GM10266 (cell line): ENCODE measurements at regions not wholly inside any gene's neighbourhood (a gene's known extent, or its start where the extent isn't known, plus 50 kb on each side); places are given as distances from the start of the nearest gene placed in this dataset.

Source experiments
- DNase-seq: peaks from one replicate; pipeline ENCODE4 v3.0.0; 2012; ENCODE audit errors: extremely low spot score
- CTCF ChIP-seq: IDR thresholded peaks from 2 replicates; pipeline ENCODE4 v1.5.1; 2012; ENCODE audit warnings: mild to moderate bottlenecking, low read depth; ENCODE audit not compliant: control insufficient read depth, insufficient read depth; ENCODE audit errors: missing control alignments

DNA sequence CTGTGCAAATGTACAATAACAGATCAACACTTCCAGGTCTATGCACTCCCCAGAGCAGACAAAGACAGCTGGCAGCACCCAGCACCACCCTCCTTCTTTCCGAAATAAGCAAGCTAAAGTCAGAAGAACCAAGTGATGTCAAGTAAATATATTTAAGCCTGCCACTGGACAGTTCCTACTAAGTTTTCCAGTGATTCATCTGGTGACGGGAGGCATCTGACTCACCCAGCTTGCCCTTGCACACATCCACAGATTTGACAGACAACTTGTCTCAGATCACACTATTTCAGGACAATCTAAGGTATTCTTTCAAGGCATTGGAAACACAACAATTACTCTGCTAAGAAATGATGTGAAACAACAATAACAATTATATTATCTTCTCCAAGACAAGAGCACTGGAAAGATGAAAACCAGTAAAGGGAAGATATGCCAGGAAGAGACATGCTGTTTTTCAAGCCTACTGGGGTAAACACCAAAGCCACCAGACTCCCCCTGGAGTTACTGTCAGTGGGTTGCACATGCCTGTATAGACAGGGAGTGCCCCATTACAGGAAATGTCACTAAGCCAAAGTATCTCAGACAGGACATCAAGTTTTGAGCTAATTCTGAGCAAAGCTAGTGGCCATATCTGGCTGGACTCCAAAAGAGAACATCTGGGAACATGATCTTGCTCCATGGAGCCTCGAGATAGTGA lies 287.9 kb upstream of the KLHL29 start:
- no peak for DNase-seq
- no peak for TF ChIP-seq CTCF

- DNase-seq: no peak
- no peak for TF ChIP-seq CTCF
Measured at GRCh38 chr2:23100406-23100805, 284.6 kb upstream of the KLHL29 start.

- DNase-seq: no peak
- no peak for TF ChIP-seq CTCF
Measured at GRCh38 chr2:23106242-23106785, 278.7 kb upstream of the KLHL29 start.

DNA sequence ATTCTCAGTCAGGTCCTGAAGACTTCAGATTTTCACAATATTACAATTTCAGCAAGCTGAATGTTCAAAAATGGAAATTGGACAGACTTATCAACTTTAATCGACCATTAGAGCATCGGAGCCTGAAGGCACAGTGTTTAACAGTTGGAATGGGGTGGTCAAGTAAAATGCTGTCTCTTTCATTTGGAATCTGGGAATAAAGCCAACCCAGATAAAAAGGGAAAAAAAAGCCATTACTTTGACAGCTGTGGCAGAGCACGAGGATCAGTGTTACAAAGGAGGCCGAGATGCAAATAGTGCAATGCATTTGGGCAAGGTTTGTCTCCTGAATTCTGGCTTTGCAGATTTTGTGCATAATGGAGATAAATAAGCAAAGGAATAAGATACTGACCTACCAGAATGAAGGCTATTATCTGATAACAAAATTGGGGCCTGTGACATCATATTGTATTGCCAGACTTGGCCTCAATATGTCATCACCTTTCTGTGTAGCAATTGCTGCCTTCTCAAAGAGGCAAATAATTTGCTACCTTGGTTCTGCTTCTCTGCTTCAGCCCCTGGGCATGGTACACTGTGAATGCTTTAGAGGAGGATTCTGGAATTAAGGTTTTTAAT lies 277.5 kb upstream of the KLHL29 start:
- DNase-seq: no peak
- TF ChIP-seq CTCF: no peak

GRCh38 chr2:23111263-23111662 lies 273.7 kb upstream of the KLHL29 start:
- DNase-seq: no peak
- TF ChIP-seq CTCF: no peak

DNA sequence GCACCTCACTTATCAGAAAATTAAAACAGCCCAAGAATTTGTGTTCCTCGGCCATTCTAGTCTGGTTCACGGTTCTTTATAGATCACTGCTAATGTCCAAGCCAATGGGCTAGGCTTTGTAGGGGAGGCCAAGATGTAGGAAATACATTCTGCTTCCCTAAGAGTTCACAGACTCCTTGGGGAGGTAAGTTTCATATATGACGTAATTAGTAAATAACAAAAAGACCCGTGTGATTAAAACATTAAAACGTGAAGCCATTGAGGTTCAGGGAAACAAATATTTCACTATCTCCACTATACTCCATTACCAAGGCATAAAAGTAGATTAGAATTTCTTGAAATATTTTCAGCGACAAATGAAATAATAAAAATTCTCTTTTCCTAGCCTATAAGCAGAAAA lies 272.5 kb upstream of the KLHL29 start:
- no peak for DNase-seq
- TF ChIP-seq CTCF: no peak

DNA sequence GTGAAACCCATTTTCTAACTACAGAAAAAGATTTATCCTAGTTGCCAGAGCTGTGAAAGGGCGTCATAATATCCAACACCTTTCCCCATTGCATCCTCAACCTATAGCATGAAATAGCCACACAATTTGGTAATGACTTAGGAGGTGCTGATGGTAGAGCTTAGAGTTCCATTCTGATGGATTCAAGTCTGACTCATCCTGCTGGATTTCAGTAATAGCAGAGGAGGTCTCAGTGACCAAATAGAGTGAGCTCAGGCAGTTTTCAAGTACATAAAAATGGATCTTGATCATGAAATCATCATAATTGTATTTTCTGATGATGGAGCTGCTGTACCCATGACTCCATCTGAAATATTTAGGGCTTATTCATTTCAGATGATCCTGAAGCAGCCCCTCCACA lies 270.7 kb upstream of the KLHL29 start:
- DNase-seq: no peak
- no peak for TF ChIP-seq CTCF
